Body of pancreas (tissue), 4 donors: ENCODE measurements at regions not wholly inside any gene's neighbourhood (a gene's known extent, or its start where the extent isn't known, plus 50 kb on each side); places are given as distances from the start of the nearest gene placed in this dataset.

ENCODE experiments used
- POLR2A ChIP-seq, 3 donors: fragments of 450-650 bp; IDR thresholded peaks; one replicate each; pipeline ENCODE4 v1.6.1; 2016; ENCODE audit warnings: antibody characterized with exemption in 3 of 3, mild to moderate bottlenecking in 2 of 3
- TF ChIP-seq, protein P1 (sequence below), 7 experiments: fragments of 450-650 bp in 4 of 7; fragments of 200-600 bp in 3 of 7; sonication (generic) in 3 of 7; IDR thresholded peaks; one replicate each; pipeline ENCODE4 v1.5.1; 2016 to 2019; ENCODE audit warnings: antibody characterized with exemption in 7 of 7

DNA sequence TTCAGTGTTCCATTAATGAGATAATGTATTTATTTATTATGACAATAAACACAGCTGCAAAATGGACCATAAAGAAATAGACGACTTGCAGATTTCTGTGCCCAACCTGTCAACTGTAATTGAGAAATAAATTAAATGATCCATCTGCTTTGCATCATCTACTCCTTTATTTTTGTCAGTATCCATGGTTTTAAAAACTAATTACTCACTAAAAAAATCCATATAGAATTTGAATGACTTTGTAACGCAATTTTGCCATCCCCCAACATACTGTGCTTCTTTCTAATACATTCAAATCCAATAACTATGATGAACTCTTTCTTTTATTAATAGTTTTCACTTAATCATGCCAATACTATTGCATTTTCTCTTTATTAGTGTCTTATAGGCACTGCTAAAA, 388.5 kb upstream of the SORCS1 start:
- no peak for TF ChIP-seq POLR2A (IDR thresholded peaks at IDR 0.05)
- TF ChIP-seq, protein P1, sequence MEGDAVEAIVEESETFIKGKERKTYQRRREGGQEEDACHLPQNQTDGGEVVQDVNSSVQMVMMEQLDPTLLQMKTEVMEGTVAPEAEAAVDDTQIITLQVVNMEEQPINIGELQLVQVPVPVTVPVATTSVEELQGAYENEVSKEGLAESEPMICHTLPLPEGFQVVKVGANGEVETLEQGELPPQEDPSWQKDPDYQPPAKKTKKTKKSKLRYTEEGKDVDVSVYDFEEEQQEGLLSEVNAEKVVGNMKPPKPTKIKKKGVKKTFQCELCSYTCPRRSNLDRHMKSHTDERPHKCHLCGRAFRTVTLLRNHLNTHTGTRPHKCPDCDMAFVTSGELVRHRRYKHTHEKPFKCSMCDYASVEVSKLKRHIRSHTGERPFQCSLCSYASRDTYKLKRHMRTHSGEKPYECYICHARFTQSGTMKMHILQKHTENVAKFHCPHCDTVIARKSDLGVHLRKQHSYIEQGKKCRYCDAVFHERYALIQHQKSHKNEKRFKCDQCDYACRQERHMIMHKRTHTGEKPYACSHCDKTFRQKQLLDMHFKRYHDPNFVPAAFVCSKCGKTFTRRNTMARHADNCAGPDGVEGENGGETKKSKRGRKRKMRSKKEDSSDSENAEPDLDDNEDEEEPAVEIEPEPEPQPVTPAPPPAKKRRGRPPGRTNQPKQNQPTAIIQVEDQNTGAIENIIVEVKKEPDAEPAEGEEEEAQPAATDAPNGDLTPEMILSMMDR (IDR thresholded peaks at IDR 0.05): no peak
